Gastroesophageal sphincter (tissue), 2 donors: ENCODE measurements at regions not wholly inside any gene's neighbourhood (a gene's known extent, or its start where the extent isn't known, plus 50 kb on each side); places are given as distances from the start of the nearest gene placed in this dataset.

ENCODE experiments used
- POLR2A ChIP-seq, 2 donors: fragments of 450-650 bp; IDR thresholded peaks; one replicate each; pipeline ENCODE4 v1.6.1; 2017; ENCODE audit warnings: antibody characterized with exemption in 2 of 2, mild to moderate bottlenecking in 2 of 2, moderate library complexity in 1 of 2
- POLR2AphosphoS5 ChIP-seq: sonication (generic); formaldehyde crosslinking; IDR thresholded peaks from one replicate; pipeline ENCODE4 v1.6.1; 2017; ENCODE audit warnings: antibody characterized with exemption

DNA sequence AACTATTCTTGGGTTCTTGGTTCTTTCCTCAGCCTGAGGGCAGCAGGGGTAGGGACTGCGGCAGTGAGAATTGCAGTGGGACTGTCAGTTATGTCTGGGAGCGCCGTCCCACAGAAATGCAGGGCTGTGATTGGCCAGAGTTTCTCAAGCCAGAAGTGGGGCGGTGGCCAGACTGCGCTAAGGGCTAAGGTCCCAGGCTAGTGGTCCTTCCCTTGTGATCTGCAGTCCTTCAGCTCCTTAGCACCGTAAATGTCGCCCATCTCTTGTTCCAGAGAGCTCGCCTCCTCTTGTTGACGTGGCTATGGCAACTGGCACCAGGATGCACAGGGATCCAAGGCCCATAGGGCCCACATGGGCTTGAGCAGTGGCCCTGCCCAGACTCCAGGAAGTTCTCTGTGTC is 223.5 kb downstream of the GRIA2 start:
- TF ChIP-seq POLR2AphosphoS5 (no peak), POLR2A (IDR thresholded peaks at IDR 0.05) (no peak)
